ENCODE measurements at regions not wholly inside any gene's neighbourhood (a gene's known extent, or its start where the extent isn't known, plus 50 kb on each side); places are given as distances from the start of the nearest gene placed in this dataset.

DNA sequence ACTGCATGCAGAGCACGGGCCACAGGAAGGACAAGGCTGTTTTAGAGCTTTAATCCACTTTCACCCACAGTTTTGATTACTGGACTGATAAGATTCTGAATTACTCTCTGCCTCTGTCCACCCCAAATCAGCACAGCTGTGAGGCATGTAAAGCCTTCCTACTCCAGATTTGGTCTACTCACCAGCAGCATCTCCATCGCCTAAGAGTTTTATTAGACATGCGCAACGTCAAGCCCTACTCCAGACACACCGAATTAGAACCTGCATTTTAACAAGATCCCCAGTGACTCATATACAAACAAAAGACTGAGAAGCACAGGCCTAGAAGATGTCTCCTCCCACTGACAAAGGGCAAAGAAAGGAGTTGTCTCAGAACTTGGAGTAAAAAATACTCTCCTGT lies 221.2 kb downstream of the TUSC7 start:
- no peak for DNase-seq

GRCh38 chr3:116939091-116939490 lies 229.5 kb downstream of the TUSC7 start:
- DNase-seq = no peak

- DNase-seq = no peak
These were observed 230.0 kb downstream of the TUSC7 start for GRCh38 chr3:116939550-116939949.

DNA sequence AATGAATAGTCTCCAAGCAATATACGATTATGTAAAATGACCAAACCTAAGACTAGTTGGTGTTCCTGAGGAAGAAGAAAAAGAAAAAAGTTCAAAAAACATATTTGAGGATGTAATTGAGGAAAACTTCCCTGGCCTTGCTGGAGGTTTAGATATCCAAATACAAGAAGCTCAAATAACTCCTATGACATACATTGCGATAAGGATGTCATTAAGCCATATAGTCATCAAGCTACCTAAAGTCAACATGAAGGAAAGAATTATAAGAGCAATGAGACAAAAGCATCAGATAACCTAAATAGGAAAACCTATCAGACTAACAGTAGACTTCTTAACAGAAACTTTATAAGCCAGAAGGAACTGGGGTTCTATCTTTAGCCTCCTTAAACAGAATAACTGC lies 231.1 kb downstream of the TUSC7 start:
- DNase-seq = no peak

GRCh38 chr3:116946376-116946775 lies 236.8 kb downstream of the TUSC7 start:
- no peak for DNase-seq

DNA sequence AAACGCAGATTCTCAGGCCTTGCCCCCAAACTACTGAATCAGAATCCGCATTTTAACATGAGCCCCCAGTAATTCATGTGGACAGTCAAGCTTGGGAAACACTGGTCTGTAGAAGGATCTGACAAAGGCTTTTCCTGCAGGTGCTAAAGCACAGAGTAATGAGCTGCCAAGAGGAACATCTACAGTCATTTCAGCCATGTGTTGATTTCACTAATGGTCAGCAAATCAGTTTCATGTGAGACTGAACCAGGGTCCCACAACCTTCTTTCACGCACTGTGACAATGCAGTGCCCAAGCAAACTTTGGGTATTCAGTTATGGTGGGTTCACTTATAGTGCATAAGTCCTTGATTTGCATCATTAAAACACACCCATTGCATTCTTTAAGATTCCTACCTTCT lies 237.6 kb downstream of the TUSC7 start:
- no peak for DNase-seq

DNA sequence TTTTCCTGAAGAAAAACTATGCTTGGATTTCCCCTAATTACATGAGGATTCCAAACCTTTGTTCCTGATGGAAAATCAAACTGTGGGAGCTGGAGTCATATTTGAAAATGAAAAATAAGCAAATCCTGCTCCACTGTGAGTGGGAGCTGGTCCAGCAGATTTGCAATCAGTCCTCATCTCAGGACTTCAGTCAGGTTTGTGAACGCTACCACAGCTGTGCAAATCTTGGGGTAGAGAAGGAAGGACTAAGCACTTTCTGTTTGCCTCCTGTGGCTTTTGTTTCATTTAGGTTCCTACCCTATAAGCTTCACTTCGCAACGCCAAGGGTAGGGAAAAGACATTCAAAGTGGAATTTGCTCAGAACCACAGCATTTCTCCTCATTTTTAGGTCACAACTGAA lies 238.2 kb downstream of the TUSC7 start:
- DNase-seq = no peak

- DNase-seq = no peak
These were observed 240.9 kb downstream of the TUSC7 start for GRCh38 chr3:116950301-116951055.

GRCh38 chr3:116951610-116952009 lies 242.0 kb downstream of the TUSC7 start:
- DNase-seq = peak in 1 of 14 donors; percentile 3

DNA sequence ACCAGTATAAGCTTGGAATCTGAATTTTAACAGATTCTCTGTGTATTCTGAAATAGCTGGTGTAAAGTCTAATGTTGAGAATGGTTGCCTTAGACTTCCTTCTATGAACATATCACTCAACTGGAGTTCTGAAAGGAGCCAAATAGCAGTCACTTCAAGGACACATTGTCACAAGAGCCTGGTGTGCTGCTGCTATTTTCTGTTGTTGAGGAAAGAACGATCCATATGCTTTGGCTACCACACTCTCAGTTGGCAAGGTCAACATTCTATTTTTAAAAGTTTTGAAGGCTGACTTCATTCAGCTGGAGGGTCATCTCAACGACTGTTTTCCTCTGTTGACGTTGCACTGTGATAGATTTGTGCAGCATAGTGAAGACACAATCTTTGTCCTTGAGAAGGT lies 248.7 kb downstream of the TUSC7 start:
- DNase-seq = no peak

- no peak for DNase-seq
These were observed 251.5 kb downstream of the TUSC7 start for GRCh38 chr3:116961106-116961505.

GRCh38 chr3:116963802-116964201 lies 254.2 kb downstream of the TUSC7 start:
- DNase-seq = no peak

- DNase-seq = no peak
These were observed 257.1 kb downstream of the TUSC7 start for GRCh38 chr3:116966649-116967048.

DNA sequence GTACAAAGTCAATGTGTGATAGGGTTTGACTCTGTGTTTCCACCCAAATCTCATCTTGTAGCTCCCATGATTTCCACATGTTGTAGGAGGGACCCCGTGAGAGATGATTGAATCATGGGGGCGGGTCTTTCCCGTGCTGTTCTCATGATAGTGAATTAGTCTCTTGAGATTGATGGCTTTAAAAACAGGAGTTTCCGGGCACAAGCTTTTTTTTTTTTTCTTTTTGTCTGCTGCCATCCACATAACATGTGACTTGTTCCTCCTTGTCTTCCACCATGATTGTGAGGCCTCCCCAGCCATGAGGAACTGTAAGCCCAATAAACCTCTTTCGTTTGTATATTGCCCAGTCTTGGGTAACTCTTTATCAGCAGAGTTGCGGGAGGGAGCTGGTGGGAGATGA lies 259.6 kb downstream of the TUSC7 start:
- DNase-seq = no peak

DNA sequence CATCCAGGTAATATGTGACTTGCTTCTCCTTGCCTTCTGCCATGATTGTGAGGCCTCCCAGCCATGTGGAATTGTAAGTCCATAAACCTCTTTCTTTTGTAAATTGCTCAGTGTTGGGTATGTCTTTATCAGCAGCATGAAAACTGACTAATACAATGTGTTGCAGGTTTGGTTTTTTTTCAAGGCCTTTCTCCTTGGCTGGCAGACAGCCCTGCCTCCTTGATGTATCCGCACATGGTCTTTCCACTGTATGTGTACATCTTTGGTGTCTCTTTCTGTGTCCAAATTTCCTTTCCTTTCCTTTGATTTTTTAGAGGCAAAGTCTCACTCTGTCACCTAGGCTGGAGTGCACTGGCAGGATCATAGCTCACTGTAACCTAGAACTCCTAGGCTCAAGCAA lies 260.1 kb downstream of the TUSC7 start:
- no peak for DNase-seq

DNA sequence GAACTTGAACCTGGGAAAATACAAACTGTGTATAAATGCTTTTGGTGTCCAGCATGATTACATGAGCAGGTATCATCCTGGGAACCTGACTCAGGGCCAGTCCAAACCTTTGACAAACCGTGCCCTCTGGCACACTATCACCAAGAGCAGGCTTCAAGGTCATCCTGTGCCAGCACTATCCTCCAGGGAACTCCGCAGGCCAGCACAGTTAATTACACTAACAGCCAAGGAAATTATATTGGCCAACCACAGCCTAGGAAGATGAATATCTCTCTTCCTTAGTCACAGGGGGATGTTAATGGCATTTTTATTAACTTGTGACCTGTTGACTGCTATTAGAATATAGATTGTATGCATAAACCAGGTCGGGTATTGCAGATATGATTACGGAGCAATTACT lies 262.0 kb downstream of the TUSC7 start:
- DNase-seq = no peak

DNA sequence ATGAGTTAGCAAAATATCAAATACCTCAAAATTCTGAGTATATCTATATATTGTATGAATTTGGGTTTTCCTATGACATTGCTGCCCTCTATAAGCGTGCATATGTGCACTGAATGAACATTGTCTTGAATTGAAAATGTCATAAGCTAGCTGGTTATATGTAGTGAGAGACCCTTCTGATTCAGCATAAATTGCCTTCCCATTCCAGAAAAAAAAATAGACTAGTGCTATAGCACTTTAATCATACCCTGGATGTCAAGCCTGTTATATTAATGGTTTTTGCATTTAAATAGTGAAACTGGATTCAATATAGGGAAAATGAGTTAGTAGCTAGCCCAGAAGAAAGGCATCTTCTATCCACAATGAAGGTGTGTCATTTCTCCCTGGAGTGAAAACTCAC lies 265.1 kb downstream of the TUSC7 start:
- DNase-seq = no peak

GRCh38 chr3:116977441-116977840 lies 267.9 kb downstream of the TUSC7 start:
- no peak for DNase-seq

GRCh38 chr3:116980099-116980498 lies 270.5 kb downstream of the TUSC7 start:
- no peak for DNase-seq

DNA sequence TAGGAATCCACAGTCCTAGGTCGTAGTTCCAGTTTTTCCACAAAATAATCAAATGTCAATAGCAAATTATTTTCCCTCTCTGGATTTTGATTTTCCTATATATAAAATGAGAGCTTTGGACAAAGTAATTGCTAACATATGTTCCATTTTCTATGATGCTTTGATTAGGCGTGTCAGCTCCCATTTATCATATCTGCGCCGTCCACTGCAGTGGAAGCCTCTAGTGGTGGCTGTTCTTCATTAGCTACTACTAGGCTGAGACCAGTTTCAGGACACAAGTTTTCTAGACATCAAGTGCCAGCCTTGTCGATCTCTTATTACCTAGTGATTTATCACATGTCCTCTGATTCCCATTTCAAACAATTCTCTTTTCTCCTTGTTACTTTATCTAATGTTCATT lies 271.5 kb downstream of the TUSC7 start:
- DNase-seq = no peak

DNA sequence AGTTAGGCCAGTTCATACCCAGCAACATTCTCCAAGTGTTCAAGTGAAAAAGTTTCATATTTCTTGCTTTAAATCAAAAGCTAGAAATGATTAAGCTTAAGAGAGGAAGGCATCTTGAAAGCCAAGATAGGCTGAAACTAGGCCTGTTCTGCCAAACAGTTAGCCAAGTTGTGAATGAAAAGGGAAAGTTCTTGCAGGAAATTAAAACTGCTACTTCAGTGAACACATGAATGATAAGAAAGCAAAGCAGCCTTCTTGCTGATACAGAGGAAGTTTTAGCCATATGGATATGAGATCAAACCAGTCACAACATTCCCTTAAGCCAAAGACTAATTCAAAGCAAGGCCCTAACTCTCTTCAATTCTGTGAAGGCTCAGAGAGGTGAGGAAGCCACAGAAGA lies 274.7 kb downstream of the TUSC7 start:
- DNase-seq = no peak

GRCh38 chr3:116994351-116994879 lies 284.8 kb downstream of the TUSC7 start:
- no peak for DNase-seq

DNA sequence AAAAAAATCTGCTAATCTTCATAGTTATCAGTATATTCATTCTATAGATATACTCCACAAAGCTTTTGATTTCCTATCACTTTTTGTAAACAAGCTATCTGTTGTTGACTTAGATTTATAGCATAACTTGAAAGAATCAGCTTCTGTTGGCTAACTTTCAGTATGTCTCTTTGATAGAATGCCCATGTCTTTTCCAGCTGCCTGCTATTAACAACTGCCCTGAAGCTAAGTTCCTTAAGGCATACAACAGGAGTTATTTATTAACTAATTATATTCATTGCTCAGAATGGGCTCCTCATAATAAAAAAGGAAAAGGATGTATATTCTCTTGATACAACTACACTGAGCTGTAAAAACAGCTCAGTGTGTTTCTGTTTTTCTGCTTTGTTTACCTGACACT lies 293.9 kb downstream of the TUSC7 start:
- no peak for DNase-seq

DNA sequence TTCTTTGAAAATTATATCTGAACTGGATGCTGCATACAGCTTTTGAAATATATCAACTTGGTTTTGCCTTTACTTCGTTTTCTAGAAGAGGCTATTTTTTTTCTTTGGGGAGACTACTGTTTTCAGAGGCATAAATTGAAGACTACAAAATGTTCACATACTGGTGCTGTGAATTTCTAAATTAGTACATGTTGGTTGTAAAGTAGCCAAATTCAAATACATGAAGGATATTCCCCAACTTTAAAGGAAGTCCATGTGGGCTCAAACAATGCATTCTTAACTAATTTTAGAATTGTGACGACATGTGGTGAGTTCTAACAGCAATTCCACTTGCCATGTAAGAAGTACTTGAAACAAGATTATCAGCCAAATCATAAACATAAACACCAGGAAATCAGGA lies 295.7 kb downstream of the TUSC7 start:
- DNase-seq = no peak

Measured in C1 segment of cervical spinal cord (tissue), 14 donors.